Activated naive CD4-positive, alpha-beta T cell treated with Interleukin-2 at 50 U/mL for 16 hours (primary cell): ENCODE measurements at regions not wholly inside any gene's neighbourhood (a gene's known extent, or its start where the extent isn't known, plus 50 kb on each side); places are given as distances from the start of the nearest gene placed in this dataset.

ENCODE experiments used
- DNase-seq: peaks from one replicate; pipeline ENCODE4 v3.0.0-alpha.2; 2020

GRCh38 chr2:122858813-122859212 is 1103.4 kb downstream of the TSN start:
- no peak for DNase-seq

GRCh38 chr2:122859260-122859659 is 1103.8 kb downstream of the TSN start:
- DNase-seq, result no peak

GRCh38 chr2:122863532-122863931 is 1108.1 kb downstream of the TSN start:
- DNase-seq, result no peak

DNA sequence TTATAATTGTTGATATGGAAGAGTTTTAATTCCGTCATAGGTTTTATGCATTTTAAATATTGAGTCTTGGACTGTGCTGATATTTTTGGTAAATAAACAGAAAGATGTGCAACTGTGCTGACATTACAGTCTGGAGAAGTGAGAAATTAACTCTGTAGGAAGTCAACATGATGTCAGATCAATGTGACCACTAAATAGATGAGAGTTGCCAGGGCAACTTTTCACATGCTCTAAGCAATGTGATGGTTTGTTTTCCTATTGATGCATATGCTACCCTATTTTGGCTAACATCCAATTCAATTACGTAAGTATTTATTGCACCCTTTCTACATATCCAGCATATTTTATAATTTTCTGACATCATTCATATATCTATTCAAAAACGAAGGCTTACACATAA is 1109.3 kb downstream of the TSN start:
- no peak for DNase-seq

- DNase-seq, result no peak
These were observed 1110.6 kb downstream of the TSN start for GRCh38 chr2:122866095-122866494.

DNA sequence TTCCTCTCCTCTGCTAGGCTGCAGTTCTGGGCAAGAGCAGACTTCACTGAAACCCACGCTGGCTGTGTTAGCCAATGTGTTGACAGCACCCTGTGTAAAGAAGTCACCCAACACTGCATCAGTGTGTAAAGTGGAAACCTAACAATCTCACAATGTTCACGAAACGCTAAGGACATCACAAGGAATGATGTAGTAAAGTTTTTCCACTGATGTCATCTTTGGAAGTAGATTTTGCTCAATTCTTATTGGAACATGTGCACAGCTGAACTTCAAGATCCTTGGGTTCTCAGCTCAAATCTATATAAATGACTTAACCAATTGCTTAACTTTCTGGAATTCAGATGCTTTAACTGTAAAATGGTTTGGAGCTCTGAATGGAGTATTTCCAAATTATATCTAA is 1112.5 kb downstream of the TSN start:
- DNase-seq, result no peak

DNA sequence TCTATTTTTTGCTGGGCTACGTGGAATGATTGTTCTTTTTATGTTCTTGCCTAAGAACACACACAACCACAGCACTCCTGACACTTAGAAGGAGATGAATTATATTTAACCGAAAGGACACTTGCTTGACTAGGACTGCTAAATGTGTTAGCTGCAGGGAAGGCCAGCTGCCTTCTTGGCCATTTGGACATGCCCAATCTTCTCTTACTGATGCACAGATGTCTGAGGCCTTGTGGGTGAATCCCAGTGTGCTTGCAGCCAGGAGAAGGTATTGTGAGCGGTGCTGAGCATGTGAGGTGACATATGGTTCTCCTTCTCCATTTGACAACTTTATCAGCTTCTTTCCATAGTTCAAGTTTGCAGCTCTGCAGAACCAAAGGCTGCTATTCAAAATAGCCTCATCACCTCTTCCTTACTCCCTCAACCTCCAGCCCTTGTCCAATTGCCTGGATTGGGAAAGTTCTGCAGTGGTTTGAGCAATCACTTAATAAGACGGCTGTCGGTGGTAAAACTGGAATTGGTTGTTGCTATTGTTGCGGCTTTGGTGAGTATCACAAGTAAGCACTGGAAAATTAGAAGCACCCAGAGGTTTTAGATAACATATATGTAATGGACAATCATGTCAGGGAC is 1113.3 kb downstream of the TSN start:
- no peak for DNase-seq

DNA sequence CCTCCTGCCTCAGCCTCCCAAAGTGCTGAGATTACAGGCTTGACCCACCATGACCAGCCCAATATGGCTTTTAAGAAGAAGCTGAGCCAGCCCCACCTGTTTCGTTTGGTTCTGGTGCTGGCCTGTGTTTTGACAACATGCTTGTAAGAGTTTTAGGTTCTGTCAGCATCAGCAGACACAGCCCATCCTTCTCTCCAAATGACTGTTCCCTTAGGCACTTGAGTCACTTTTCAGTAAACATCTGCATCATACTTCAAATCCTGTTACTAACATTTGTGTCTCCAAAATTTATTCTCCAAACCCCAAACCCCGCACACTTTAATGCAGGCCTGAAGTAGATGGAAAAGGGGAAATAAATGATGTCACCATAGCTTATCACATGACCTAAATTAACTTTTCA is 1118.5 kb downstream of the TSN start:
- DNase-seq, result no peak

- DNase-seq, result no peak
These were observed 1119.8 kb downstream of the TSN start for GRCh38 chr2:122875091-122875865.

- DNase-seq, result no peak
These were observed 1128.4 kb downstream of the TSN start for GRCh38 chr2:122883849-122884248.

GRCh38 chr2:122884889-122885288 is 1129.4 kb downstream of the TSN start:
- DNase-seq, result no peak

GRCh38 chr2:122885436-122885835 is 1130.0 kb downstream of the TSN start:
- no peak for DNase-seq

GRCh38 chr2:122886479-122887145 is 1131.2 kb downstream of the TSN start:
- DNase-seq, result no peak

GRCh38 chr2:122899614-122900013 is 1125.5 kb upstream of the CNTNAP5 start:
- DNase-seq, result no peak

DNA sequence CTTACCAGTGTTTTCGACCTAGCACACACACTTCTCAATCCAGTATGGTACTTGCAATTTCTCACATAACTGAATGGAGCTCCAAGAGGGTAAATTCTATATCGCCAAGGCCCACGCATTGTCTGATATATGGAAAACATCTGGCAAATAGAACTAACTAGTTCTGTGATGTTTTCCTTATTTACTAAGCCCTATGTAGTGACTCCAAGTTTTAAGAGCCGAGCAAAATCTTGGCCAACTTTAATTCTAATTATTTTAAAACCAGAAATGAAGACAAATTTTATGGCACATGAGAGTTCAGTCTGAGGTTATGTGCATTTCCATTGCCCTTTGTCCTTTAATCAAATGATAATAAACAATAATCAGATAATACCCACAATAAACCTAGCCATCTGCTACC is 1119.7 kb upstream of the CNTNAP5 start:
- no peak for DNase-seq

GRCh38 chr2:122908159-122908558 is 1116.9 kb upstream of the CNTNAP5 start:
- no peak for DNase-seq

GRCh38 chr2:122927197-122927596 is 1097.9 kb upstream of the CNTNAP5 start:
- DNase-seq, result no peak

DNA sequence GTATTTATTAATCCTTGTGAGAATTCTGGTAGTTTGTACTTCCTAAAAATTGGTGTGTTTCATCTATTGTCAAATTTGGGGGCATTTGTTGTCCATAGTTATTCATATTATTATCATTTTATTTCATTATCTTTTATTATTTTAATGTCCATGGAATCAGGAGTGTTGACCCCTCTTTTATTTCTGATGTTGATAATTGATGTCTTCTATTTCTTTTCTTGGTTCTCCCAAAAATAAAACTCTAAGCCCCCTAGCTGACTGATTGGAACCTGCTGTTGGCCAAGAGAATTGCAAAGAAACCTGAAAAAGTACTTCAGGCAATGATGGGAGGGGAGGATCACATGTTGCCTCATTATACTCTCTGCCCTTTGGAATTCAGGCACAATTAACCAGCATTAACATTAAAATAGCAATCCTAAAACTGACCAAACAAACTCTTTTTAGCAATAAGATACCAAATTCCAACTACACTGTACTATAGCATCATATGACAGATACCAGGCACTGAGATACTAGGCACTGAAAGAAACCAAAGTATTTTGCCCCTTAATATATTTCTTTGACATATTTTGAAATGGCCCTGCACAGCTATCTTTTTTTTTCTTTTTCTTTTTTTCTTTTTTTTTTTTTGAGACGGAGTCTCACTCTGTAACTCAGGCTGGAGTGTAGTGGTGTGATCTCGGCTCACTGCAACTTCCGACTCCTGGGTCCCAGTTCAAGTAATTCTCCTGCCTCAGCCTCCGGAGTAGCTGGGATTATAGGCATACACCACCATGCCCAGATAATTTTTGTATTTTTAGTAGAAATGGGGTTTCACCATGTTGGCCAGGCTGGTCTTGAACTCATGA is 1097.2 kb upstream of the CNTNAP5 start:
- DNase-seq, result no peak

DNA sequence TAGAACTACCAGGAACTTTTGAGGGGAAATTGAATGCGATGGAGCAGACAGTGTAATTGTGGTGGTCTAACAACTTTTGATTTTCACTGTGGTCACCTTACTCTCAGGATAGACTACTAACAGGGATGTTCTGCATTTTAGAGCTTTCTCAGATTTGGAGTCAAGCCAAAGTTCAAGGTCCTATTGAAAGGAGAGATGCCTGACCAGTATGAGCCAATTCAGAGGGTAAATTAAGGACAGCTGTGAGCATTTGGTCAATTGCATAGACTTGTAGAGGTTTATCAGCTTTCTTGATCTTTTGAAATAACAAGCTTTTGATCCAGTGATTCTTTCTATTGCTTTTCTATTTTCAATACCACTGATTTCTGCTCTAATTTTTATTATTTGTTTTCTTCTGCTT is 1095.7 kb upstream of the CNTNAP5 start:
- no peak for DNase-seq

- no peak for DNase-seq
These were observed 1089.6 kb upstream of the CNTNAP5 start for GRCh38 chr2:122935506-122935905.

DNA sequence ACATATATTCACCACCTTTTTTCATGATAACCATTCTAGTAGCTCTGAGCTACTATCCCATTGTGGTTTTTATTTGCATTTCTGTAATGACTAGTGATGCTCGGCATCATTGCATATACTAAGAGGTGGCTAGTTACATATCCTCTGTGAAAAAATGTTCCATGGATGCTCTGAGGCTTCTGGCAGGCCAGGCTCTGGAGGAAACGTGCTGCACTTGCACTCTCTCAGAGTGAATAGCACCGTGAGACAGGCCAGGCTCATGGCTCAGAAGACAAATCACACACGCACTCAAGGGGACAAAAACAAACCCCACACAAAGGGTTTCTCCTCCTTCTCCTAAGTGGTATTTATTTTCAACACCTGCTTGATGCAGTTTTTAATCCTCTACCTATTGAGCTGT is 1085.3 kb upstream of the CNTNAP5 start:
- no peak for DNase-seq

DNA sequence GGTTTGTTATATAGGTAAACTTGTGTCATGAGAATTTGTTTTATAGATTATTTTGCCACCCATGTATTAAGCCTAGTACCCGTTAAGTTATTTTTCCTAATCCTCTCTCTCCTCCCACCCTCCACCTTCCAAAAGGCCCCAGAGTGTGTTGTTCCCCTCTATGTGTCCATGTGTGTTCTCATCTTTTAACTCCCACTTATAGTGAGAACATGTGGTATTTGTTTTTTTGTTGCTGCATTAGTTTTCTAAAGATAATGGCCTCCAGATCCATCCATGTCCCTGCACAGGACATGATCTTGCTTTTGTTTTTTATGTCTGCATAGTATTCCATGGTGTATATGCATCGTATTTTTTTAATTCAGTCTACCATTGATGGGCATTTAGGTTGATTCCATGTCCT is 1075.6 kb upstream of the CNTNAP5 start:
- DNase-seq, result no peak

GRCh38 chr2:122955776-122956175 is 1069.3 kb upstream of the CNTNAP5 start:
- DNase-seq, result no peak
